Left lung (tissue), 4 donors: ENCODE measurements at regions not wholly inside any gene's neighbourhood (a gene's known extent, or its start where the extent isn't known, plus 50 kb on each side); places are given as distances from the start of the nearest gene placed in this dataset.

ENCODE experiments used
- ATAC-seq: fragments of 200-7000 bp; cut with Tn5 transposase; one replicate; pipeline ENCODE4 v1.9.1; 2020; ENCODE audit warnings: moderate library complexity
- DNase-seq, 4 donors: peaks; one replicate each; pipeline ENCODE4 v3.0.0-alpha.2; 2013 to 2020
- H3K27ac ChIP-seq, 2 donors: fragments of 200-600 bp; sonication (generic) in 1 of 2; one replicate each; pipeline versions ENCODE4 v1.5.0 to v1.8.0; 2020 to 2021
- H3K27me3 ChIP-seq, 2 donors: fragments of 200-600 bp; sonication (generic) in 1 of 2; one replicate each; pipeline versions ENCODE4 v1.5.0 to v1.8.0; 2020 to 2021
- H3K36me3 ChIP-seq, 2 donors: fragments of 200-600 bp; sonication (generic) in 1 of 2; one replicate each; pipeline versions ENCODE4 v1.5.0 to v1.8.0; 2020 to 2021
- H3K4me1 ChIP-seq, 2 donors: fragments of 200-600 bp; one replicate each; pipeline ENCODE4 v1.8.0; 2021
- H3K4me3 ChIP-seq, 2 donors: fragments of 200-600 bp; sonication (generic) in 1 of 2; one replicate each; pipeline versions ENCODE4 v1.5.0 to v1.8.0; 2020 to 2021; ENCODE audit warnings: mild to moderate bottlenecking in 1 of 2
- H3K9me3 ChIP-seq, 2 donors: fragments of 200-600 bp; sonication (generic) in 1 of 2; one replicate each; pipeline versions ENCODE4 v1.5.0 to v1.8.0; 2020 to 2021
- CTCF ChIP-seq, 2 donors: fragments of 200-600 bp; sonication (generic) in 1 of 2; IDR thresholded peaks; one replicate each; pipeline versions ENCODE4 v1.5.0 to v1.8.0; 2021; ENCODE audit warnings: antibody characterized with exemption in 2 of 2
- intact Hi-C, 2 donors: fragments of 100-400 bp; cut with DNase I; formaldehyde crosslinking; loops; one replicate each; pipeline versions ENCODE4 v1.11.2 to v1.14.2; 2022
- donor health status: DM: no; HTN: yes; CAD: no.
- donor health status: DM: no; HTN: no; CAD: no.

- no peaks in the 10 kb centered on the region for H3K36me3 ChIP-seq
- H3K4me3 ChIP-seq, result no peak overlapping the region
- ATAC-seq, result no peak
- TF ChIP-seq CTCF (IDR thresholded peaks at IDR 0.05), result no peak
- H3K9me3 ChIP-seq, result no peaks in the 10 kb centered on the region
- no peak overlapping the region for H3K27ac ChIP-seq
- no peaks in the 10 kb centered on the region for H3K4me1 ChIP-seq
- DNase-seq, result no peak
- intact Hi-C loops, result no loop called here
- H3K27me3 ChIP-seq, result no peaks in the 10 kb centered on the region
Observed at GRCh38 chr9:105959531-105959930, 265.2 kb downstream of the TMEM38B start.

- intact Hi-C loops, result no loop called here
- H3K9me3 ChIP-seq, result no peaks in the 10 kb centered on the region
- no peak overlapping the region for H3K27ac ChIP-seq
- H3K4me1 ChIP-seq, result no peaks in the 10 kb centered on the region
- no peak overlapping the region for H3K4me3 ChIP-seq
- ATAC-seq (no peak), DNase-seq (no peak)
- no peaks in the 10 kb centered on the region for H3K36me3 ChIP-seq
- no peaks in the 10 kb centered on the region for H3K27me3 ChIP-seq
- no peak for TF ChIP-seq CTCF (IDR thresholded peaks at IDR 0.05)
Observed at GRCh38 chr9:105963343-105964099, 269.2 kb downstream of the TMEM38B start.

GRCh38 chr9:105964156-105964555, 269.8 kb downstream of the TMEM38B start:
- no peaks in the 10 kb centered on the region for H3K36me3 ChIP-seq
- ATAC-seq, result no peak
- H3K9me3 ChIP-seq, result no peaks in the 10 kb centered on the region
- no peak overlapping the region for H3K27ac ChIP-seq
- intact Hi-C loops, result no loop called here
- DNase-seq, result no peak
- H3K4me1 ChIP-seq, result no peaks in the 10 kb centered on the region
- no peak overlapping the region for H3K4me3 ChIP-seq
- H3K27me3 ChIP-seq, result no peaks in the 10 kb centered on the region
- no peak for TF ChIP-seq CTCF (IDR thresholded peaks at IDR 0.05)

GRCh38 chr9:105966834-105967233, 272.5 kb downstream of the TMEM38B start:
- Histone ChIP-seq H3K36me3 (no peaks in the 10 kb centered on the region), H3K4me1 (no peaks in the 10 kb centered on the region), H3K27me3 (no peaks in the 10 kb centered on the region), H3K27ac (no peak overlapping the region), H3K4me3 (no peak overlapping the region), H3K9me3 (no peaks in the 10 kb centered on the region)
- intact Hi-C loops, result no loop called here
- TF ChIP-seq CTCF (IDR thresholded peaks at IDR 0.05), result no peak
- DNase-seq, result no peak
- no peak for ATAC-seq

- Histone ChIP-seq H3K36me3 (no peaks in the 10 kb centered on the region), H3K27ac (no peak overlapping the region), H3K4me1 (no peaks in the 10 kb centered on the region), H3K27me3 (no peaks in the 10 kb centered on the region), H3K9me3 (no peaks in the 10 kb centered on the region), H3K4me3 (no peak overlapping the region)
- no peak for TF ChIP-seq CTCF (IDR thresholded peaks at IDR 0.05)
- ATAC-seq (no peak), DNase-seq (no peak)
- intact Hi-C loops, result no loop called here
Observed at GRCh38 chr9:105967248-105967647, 272.9 kb downstream of the TMEM38B start.
